ENCODE measurements at regions not wholly inside any gene's neighbourhood (a gene's known extent, or its start where the extent isn't known, plus 50 kb on each side); places are given as distances from the start of the nearest gene placed in this dataset.

DNA sequence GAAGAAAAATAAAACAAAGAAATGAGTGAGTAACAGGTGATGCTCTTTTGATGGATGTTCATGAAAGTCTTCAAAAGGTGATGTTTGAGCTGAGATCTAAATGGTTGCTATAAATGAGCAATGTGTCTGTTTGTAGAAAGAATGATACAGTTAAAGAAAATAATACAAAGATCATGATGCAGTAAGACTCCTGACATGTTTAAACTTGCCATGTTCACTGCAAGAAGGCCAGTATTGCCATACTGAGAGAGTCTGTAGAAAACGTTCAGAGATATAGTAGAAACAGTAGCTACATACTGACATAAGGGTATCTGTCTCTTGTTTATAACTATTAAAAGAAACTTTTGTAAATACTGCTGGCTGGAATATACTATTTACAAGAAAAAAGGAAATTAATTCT lies 1609.2 kb upstream of the ACO1 start:
- H3K14ac ChIP-seq (ENCODE audit: low read length in 2 of 2) = no peak overlapping the region
- no peaks in the 10 kb centered on the region for H3K36me3 ChIP-seq (ENCODE audit: control insufficient read depth in 1 of 2, insufficient read depth in 2 of 2, low read depth in 1 of 2, low read length in 2 of 2)
- no peak overlapping the region for H2BK12ac ChIP-seq (ENCODE audit: low read length in 2 of 2)
- DNase-seq = no peak
- WGBS = no CpG with 5 or more reads among the region's 1 CpG
- H3K18ac ChIP-seq (ENCODE audit: low read depth in 1 of 2, low read length in 2 of 2) = no peak overlapping the region
- H3K9ac ChIP-seq (ENCODE audit: low read length) = no peak overlapping the region
- peaks cover 6% of the 10 kb centered on the region for H3K9me3 ChIP-seq (ENCODE audit: control insufficient read depth, low read length)
- no peak overlapping the region for H3K27ac ChIP-seq (ENCODE audit: low read length, poor library complexity, severe bottlenecking)
- H3K4me3 ChIP-seq (ENCODE audit: insufficient read depth in 1 of 2, low read depth in 1 of 2, low read length in 2 of 2) = no peak overlapping the region
- no peak overlapping the region for H3K23ac ChIP-seq (ENCODE audit: low read length in 2 of 2)
- no peak overlapping the region for H2BK120ac ChIP-seq (ENCODE audit: low read depth, low read length)
- no peak overlapping the region for H4K91ac ChIP-seq (ENCODE audit: low read length)
- no peak overlapping the region for H2AFZ ChIP-seq (ENCODE audit: low read depth, low read length)
- H3K79me1 ChIP-seq (replicated peaks; ENCODE audit: low read length, poor library complexity, severe bottlenecking) = no peaks in the 10 kb centered on the region
- no peak overlapping the region for H3K4me2 ChIP-seq (ENCODE audit: low read length, poor library complexity, severe bottlenecking)
- no peaks in the 10 kb centered on the region for H3K4me1 ChIP-seq (ENCODE audit: control insufficient read depth, insufficient read depth, low read depth, low read length)
- H2BK5ac ChIP-seq (ENCODE audit: low read depth, low read length, poor library complexity, severe bottlenecking) = no peak overlapping the region
- no peak overlapping the region for H4K8ac ChIP-seq (ENCODE audit: low read length)
- no peak overlapping the region for H2AK5ac ChIP-seq (ENCODE audit: low read length, severe bottlenecking)
- H2BK15ac ChIP-seq (ENCODE audit: low read depth, poor library complexity, severe bottlenecking) = no peak overlapping the region
- no peaks in the 10 kb centered on the region for H3K27me3 ChIP-seq (ENCODE audit: control insufficient read depth in 1 of 2, insufficient read depth in 1 of 2, low read length in 2 of 2)
- H3K4ac ChIP-seq (ENCODE audit: low read depth in 1 of 2, low read length in 2 of 2) = no peak overlapping the region

- Histone ChIP-seq H3K4me3 (ENCODE audit: insufficient read depth in 1 of 2, low read depth in 1 of 2, low read length in 2 of 2) (no peak overlapping the region), H4K8ac (ENCODE audit: low read length) (no peak overlapping the region), H2BK120ac (ENCODE audit: low read depth, low read length) (no peak overlapping the region), H3K9me3 (ENCODE audit: control insufficient read depth, low read length) (peaks cover 7% of the 10 kb centered on the region), H3K18ac (ENCODE audit: low read depth in 1 of 2, low read length in 2 of 2) (no peak overlapping the region), H3K79me1 (replicated peaks; ENCODE audit: low read length, poor library complexity, severe bottlenecking) (no peaks in the 10 kb centered on the region), H3K14ac (ENCODE audit: low read length in 2 of 2) (no peak overlapping the region), H4K91ac (ENCODE audit: low read length) (no peak overlapping the region), H3K4me2 (ENCODE audit: low read length, poor library complexity, severe bottlenecking) (no peak overlapping the region), H2BK15ac (ENCODE audit: low read depth, poor library complexity, severe bottlenecking) (no peak overlapping the region), H3K36me3 (ENCODE audit: control insufficient read depth in 1 of 2, insufficient read depth in 2 of 2, low read depth in 1 of 2, low read length in 2 of 2) (no peaks in the 10 kb centered on the region), H2BK12ac (ENCODE audit: low read length in 2 of 2) (no peak overlapping the region), H3K27me3 (ENCODE audit: control insufficient read depth in 1 of 2, insufficient read depth in 1 of 2, low read length in 2 of 2) (no peaks in the 10 kb centered on the region), H3K27ac (ENCODE audit: low read length, poor library complexity, severe bottlenecking) (no peak overlapping the region), H2BK5ac (ENCODE audit: low read depth, low read length, poor library complexity, severe bottlenecking) (no peak overlapping the region), H3K4ac (ENCODE audit: low read depth in 1 of 2, low read length in 2 of 2) (no peak overlapping the region), H2AFZ (ENCODE audit: low read depth, low read length) (no peak overlapping the region), H3K23ac (ENCODE audit: low read length in 2 of 2) (no peak overlapping the region), H3K4me1 (ENCODE audit: control insufficient read depth, insufficient read depth, low read depth, low read length) (no peaks in the 10 kb centered on the region), H2AK5ac (ENCODE audit: low read length, severe bottlenecking) (no peak overlapping the region), H3K9ac (ENCODE audit: low read length) (no peak overlapping the region)
- DNase-seq = no peak
- WGBS = no CpG with 5 or more reads among the region's 1 CpG
Observed at GRCh38 chr9:30796764-30797163, 1587.7 kb upstream of the ACO1 start.

DNA sequence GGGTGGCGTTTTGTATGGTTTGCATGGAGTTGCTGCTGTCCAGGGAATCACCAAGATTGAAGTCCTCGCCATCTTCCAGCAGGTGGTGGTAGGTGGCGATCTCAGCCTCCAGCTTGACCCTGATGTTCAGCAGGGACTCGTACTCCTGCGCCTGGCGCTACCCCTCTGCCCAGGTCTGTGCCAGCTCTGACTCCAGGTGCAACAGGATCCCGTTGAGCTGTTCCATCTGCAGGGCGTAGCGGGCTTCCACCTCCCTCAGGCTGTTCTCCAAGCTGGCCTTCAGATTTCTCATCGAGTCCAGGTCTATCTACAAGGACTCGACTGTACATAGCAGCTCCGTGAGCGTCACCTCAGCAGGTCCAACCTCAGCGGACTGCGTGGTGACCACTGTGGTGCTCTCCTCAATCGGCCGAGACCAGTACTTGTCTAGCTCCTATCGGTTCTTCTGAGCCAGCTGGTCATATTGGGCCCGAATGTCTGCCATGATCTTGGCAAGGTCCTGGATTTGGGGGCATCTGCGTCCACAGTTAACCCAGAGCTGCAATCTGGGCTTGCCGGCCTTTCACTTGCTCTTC lies 1584.8 kb upstream of the ACO1 start:
- no peak overlapping the region for H2BK120ac ChIP-seq (ENCODE audit: low read depth, low read length)
- H3K23ac ChIP-seq (ENCODE audit: low read length in 2 of 2) = no peak overlapping the region
- H3K27ac ChIP-seq (ENCODE audit: low read length, poor library complexity, severe bottlenecking) = no peak overlapping the region
- DNase-seq = no peak
- no peaks in the 10 kb centered on the region for H3K79me1 ChIP-seq (replicated peaks; ENCODE audit: low read length, poor library complexity, severe bottlenecking)
- H3K27me3 ChIP-seq (ENCODE audit: control insufficient read depth in 1 of 2, insufficient read depth in 1 of 2, low read length in 2 of 2) = no peaks in the 10 kb centered on the region
- no peaks in the 10 kb centered on the region for H3K4me1 ChIP-seq (ENCODE audit: control insufficient read depth, insufficient read depth, low read depth, low read length)
- no peak overlapping the region for H2AFZ ChIP-seq (ENCODE audit: low read depth, low read length)
- H2BK15ac ChIP-seq (ENCODE audit: low read depth, poor library complexity, severe bottlenecking) = no peak overlapping the region
- no peak overlapping the region for H3K18ac ChIP-seq (ENCODE audit: low read depth in 1 of 2, low read length in 2 of 2)
- no peak overlapping the region for H2AK5ac ChIP-seq (ENCODE audit: low read length, severe bottlenecking)
- H4K8ac ChIP-seq (ENCODE audit: low read length) = no peak overlapping the region
- no peak overlapping the region for H3K14ac ChIP-seq (ENCODE audit: low read length in 2 of 2)
- no peaks in the 10 kb centered on the region for H3K36me3 ChIP-seq (ENCODE audit: control insufficient read depth in 1 of 2, insufficient read depth in 2 of 2, low read depth in 1 of 2, low read length in 2 of 2)
- H3K9ac ChIP-seq (ENCODE audit: low read length) = no peak overlapping the region
- no peak overlapping the region for H2BK5ac ChIP-seq (ENCODE audit: low read depth, low read length, poor library complexity, severe bottlenecking)
- H4K91ac ChIP-seq (ENCODE audit: low read length) = no peak overlapping the region
- peaks cover 7% of the 10 kb centered on the region for H3K9me3 ChIP-seq (ENCODE audit: control insufficient read depth, low read length)
- WGBS = 90% methylated on average over 21 of the region's 21 CpGs
- H3K4ac ChIP-seq (ENCODE audit: low read depth in 1 of 2, low read length in 2 of 2) = no peak overlapping the region
- H3K4me2 ChIP-seq (ENCODE audit: low read length, poor library complexity, severe bottlenecking) = no peak overlapping the region
- H2BK12ac ChIP-seq (ENCODE audit: low read length in 2 of 2) = no peak overlapping the region
- H3K4me3 ChIP-seq (ENCODE audit: insufficient read depth in 1 of 2, low read depth in 1 of 2, low read length in 2 of 2) = no peak overlapping the region

- no peak overlapping the region for H3K14ac ChIP-seq (ENCODE audit: low read length in 2 of 2)
- H3K36me3 ChIP-seq (ENCODE audit: control insufficient read depth in 1 of 2, insufficient read depth in 2 of 2, low read depth in 1 of 2, low read length in 2 of 2) = no peaks in the 10 kb centered on the region
- 93% methylated on average over 13 of the region's 14 CpGs for WGBS
- no peak for DNase-seq
- no peak overlapping the region for H3K18ac ChIP-seq (ENCODE audit: low read depth in 1 of 2, low read length in 2 of 2)
- H2BK120ac ChIP-seq (ENCODE audit: low read depth, low read length) = no peak overlapping the region
- no peak overlapping the region for H2BK5ac ChIP-seq (ENCODE audit: low read depth, low read length, poor library complexity, severe bottlenecking)
- H3K27ac ChIP-seq (ENCODE audit: low read length, poor library complexity, severe bottlenecking) = no peak overlapping the region
- H3K9ac ChIP-seq (ENCODE audit: low read length) = no peak overlapping the region
- H3K27me3 ChIP-seq (ENCODE audit: control insufficient read depth in 1 of 2, insufficient read depth in 1 of 2, low read length in 2 of 2) = no peaks in the 10 kb centered on the region
- no peak overlapping the region for H2AFZ ChIP-seq (ENCODE audit: low read depth, low read length)
- no peaks in the 10 kb centered on the region for H3K79me1 ChIP-seq (replicated peaks; ENCODE audit: low read length, poor library complexity, severe bottlenecking)
- peaks cover 7% of the 10 kb centered on the region for H3K9me3 ChIP-seq (ENCODE audit: control insufficient read depth, low read length)
- no peaks in the 10 kb centered on the region for H3K4me1 ChIP-seq (ENCODE audit: control insufficient read depth, insufficient read depth, low read depth, low read length)
- no peak overlapping the region for H3K4me2 ChIP-seq (ENCODE audit: low read length, poor library complexity, severe bottlenecking)
- no peak overlapping the region for H2BK15ac ChIP-seq (ENCODE audit: low read depth, poor library complexity, severe bottlenecking)
- no peak overlapping the region for H4K91ac ChIP-seq (ENCODE audit: low read length)
- no peak overlapping the region for H3K4me3 ChIP-seq (ENCODE audit: insufficient read depth in 1 of 2, low read depth in 1 of 2, low read length in 2 of 2)
- no peak overlapping the region for H2BK12ac ChIP-seq (ENCODE audit: low read length in 2 of 2)
- H4K8ac ChIP-seq (ENCODE audit: low read length) = no peak overlapping the region
- H3K4ac ChIP-seq (ENCODE audit: low read depth in 1 of 2, low read length in 2 of 2) = no peak overlapping the region
- H2AK5ac ChIP-seq (ENCODE audit: low read length, severe bottlenecking) = no peak overlapping the region
- no peak overlapping the region for H3K23ac ChIP-seq (ENCODE audit: low read length in 2 of 2)
Observed at GRCh38 chr9:30800421-30800820, 1584.0 kb upstream of the ACO1 start.
